MV-4-11 (cell line): ENCODE measurements at regions not wholly inside any gene's neighbourhood (a gene's known extent, or its start where the extent isn't known, plus 50 kb on each side); places are given as distances from the start of the nearest gene placed in this dataset.

Source experiments
- DNase-seq: peaks from one replicate; lab custom pipeline; 2025; lab: John Stamatoyannopoulos, UW

DNA sequence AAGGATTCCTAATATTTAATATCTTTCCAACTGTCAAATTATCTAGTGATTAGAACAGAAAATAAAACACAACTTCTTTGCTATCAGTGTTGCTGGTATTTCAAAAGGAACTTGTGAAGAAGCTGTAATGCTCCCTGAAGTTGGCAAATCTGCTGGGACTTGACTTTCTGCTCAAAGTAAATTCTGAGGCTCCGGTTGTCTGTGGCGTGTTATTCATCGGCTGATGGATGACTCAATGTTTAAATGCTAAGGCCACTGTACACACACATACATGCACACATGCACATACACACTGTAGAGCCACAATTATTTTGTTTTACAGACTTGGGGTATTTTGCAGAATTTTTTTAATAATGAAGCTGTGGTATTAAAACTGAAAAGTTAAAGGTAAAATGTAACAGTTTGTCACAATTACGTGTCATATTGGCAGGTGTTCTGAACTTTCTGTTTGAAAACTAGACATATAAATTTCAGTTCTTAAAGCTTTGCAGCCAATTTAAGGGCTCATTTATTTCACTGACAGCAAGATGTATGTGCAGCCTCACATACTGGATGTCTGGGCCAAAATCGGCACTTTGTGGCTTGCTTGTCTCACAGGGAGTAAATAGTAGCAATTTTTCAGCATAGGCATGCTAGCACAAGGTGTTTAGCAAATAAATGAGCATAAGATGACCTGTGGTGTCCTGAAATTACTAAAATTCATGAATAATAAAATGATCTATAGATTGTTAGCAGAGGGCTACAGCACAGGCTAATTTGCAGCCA, 1691.7 kb upstream of the PCDH20 start:
- no peak for DNase-seq

DNA sequence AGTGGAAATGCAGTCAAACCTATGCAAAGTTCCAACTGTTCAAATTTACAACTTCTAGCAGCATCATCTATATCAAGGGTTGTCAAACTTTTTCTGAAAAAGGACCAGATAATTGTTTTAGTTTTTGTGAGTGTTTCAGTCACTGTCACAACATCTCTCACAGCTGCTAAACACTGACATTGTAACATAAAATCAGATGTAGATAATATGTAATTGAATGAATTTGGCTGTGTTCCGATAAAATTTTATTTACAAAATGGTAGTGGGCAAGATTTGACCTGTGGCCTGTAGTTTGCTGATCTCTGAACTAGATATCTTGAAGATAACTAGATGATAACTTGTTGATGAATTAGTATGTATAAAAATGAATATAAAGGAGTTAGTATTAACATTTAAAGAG, 1679.1 kb upstream of the PCDH20 start:
- no peak for DNase-seq

DNA sequence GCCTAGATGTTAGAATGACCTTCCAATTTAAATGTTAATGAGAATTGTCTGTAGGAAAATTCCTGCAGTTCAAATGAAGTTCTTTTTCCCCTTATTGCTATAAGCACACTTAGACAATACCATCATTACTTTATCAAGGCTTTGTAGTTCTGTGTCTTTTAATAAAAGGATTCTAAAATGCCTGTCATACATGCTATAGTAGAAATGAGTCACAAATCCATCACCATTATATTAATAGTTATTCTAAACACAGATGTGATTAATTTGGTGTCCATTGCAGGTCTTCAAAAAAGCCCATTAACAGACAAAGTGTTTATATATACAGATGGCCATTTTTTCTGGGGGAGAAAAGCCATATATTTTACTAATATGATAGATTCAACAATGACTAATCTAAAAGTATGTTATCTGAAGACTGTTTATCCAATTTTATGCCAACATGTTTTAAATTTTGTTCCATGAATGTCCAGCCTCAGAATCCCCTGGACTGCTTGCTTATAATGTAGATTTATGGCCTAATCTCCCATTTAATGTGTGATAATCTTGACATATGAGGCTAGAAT, 1678.3 kb upstream of the PCDH20 start:
- no peak for DNase-seq

DNA sequence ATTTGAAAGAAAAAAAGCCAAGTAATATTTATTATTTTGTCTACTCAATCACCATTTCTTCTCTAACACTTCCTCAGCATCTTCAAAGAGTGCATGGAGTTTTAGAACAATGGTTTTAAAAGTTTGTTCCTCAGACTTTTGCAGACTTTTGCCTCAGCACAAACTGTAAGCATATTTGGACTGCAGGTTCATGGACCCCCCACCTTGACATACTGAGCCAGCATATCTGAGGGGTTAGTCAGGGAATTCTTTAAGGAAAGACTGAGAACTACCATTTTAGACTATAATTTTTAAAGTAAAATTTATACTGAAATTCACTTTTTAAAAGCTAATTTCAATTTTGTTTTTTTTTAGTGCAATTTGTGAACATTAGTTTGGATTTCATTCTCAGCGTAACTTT, 1676.8 kb upstream of the PCDH20 start:
- no peak for DNase-seq

DNA sequence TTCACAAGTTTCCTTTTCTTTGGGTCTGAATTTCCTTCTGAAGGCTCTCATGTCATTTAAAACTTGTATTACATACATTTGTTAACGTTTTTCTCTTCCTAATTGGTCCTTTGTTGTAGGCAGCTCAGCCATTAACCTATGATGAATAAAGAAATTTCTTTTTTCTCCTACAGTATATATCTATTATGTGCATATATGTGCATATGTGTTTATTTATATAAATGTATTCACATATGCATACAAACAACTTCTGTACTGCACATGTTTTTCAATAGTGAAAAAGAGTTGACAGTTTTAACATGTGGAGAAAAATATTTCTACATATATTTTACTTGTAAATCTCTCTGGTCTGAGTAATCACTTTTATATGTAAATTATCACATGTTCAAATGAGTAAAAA, 1674.9 kb upstream of the PCDH20 start:
- DNase-seq = no peak

DNA sequence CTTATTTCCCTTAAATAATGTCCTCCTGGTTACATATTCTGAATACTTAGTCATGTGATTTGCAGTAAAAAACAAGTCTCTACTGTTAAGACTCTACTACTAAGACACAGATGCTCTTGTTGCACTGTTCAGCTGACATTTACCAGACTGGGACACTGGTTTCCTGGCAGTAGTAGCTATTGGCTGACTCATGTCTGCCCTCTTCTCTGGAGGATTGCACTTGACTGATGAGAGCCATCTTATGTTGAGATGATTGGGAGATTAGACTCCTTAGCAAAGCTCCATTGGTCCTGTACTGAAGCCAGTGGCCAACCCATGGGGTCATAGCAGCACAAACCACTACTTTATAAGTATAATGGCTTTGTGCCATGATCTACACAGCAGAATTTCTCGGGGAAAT, 1672.6 kb upstream of the PCDH20 start:
- no peak for DNase-seq

DNA sequence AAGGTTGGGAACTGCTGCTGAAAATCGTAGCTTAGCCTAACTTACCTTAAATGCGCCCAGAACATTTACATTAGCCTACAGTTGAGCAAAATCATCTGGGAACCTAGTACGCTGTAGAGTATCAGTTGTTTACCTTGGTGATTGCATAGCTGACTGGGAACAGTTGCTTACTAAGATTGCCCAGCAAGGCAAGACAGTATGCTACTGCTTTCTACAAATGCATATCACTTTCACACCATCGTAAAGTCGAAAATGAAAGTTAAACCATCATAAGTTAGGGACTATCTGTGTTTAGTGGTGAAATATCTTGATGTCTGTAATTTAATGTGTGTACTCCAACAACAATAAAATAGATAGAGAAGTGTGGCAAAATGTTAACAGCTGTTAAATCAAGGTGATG, 1670.6 kb upstream of the PCDH20 start:
- DNase-seq = no peak

DNA sequence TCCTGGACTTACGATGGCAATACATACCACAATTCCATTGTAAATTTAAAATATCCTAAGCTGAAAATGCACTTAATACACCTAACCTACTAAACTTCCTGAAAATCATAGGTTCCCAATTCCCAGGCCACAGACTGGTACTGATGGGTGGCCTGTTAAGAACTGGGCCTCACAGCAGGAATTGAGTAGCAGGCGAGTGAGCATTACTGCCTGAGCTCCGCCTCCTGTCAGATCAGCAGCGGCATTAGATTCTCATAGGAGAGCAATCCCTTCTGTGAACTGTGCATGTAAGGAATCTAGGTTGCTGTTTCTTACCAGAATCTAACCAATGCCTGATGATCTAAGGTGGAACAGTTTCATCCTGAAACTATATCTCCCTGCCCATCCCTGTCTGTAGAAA, 1670.2 kb upstream of the PCDH20 start:
- no peak for DNase-seq

DNA sequence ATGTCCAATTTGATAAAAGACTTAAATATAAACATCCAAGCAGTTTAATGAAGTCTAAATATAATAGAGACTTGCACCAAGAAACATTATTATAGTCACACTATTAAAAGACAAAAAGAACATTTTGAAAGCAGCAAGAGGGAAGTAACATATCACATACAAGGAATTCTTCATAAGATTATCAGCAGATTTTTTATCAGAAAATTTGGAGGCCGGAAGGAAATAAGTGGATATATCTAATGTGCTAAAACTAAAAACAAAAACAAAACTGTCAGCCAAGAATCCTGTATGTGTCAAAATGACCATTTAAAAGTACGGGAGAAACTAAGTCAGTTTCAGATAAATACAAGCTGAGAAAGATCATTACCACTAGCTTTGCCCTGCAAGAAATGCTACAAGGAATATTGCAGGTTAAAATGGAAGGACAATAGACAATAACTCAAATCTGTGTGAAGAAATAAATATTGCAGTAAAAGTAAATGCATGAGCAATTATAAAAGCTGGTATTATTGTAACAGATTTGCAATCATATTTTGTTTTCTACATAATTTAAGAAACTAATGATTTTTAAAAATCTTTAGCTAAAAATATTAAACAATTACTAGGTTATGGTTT, 1665.9 kb upstream of the PCDH20 start:
- no peak for DNase-seq

DNA sequence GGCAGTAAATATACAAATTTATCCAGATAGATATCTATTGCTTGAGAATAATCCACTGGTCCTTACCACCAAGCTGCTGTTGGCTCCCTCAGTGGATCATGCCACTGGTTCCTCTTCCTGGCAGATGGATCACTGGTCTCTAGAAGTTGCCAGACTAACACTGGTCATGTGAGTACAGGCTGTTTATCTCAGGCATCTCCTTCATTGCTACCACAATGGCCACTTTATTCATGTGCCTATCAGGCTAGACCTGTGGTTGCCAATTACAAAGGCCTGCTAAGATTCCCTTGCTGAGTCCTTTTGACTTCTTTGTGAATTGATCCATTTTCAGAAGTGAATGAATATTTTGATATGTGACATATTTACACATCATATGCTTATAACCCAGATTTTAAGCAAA, 1659.5 kb upstream of the PCDH20 start:
- no peak for DNase-seq

DNA sequence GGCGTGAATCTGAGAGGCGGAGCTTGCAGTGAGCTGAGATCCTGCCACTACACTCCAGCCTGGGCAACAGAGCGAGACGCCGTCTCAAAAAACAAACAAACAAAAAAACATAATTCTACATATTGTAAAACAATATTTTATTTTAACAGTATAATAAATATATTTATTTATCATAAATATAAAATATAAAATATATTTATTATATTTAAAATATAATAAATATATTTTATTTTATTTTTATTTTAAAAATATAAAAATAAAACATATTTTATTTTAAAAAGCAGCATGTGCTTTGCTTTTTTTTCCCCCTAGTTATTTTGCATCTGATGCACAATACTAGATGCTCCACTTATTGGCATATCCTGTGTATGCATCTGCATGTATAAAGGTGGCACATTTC, 1634.6 kb upstream of the PCDH20 start:
- DNase-seq = no peak

DNA sequence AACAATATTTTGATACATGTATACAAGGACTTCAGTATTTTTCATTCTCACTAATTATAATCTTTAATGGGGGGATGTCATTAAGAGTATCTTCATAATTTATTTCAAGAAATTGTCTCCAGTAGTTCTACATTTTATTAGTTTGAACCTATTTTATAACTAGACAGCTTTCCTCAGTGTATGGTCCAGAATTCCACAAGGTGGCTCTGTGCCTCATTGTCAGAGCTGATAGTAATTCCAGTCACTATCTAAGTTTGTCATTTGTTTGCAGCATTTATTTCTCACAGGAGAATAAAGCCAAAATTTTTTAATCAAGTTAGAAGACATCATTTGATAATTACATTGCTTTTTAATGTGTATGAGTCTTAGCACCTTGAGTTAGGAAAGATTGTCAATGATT, 1633.0 kb upstream of the PCDH20 start:
- DNase-seq = no peak

DNA sequence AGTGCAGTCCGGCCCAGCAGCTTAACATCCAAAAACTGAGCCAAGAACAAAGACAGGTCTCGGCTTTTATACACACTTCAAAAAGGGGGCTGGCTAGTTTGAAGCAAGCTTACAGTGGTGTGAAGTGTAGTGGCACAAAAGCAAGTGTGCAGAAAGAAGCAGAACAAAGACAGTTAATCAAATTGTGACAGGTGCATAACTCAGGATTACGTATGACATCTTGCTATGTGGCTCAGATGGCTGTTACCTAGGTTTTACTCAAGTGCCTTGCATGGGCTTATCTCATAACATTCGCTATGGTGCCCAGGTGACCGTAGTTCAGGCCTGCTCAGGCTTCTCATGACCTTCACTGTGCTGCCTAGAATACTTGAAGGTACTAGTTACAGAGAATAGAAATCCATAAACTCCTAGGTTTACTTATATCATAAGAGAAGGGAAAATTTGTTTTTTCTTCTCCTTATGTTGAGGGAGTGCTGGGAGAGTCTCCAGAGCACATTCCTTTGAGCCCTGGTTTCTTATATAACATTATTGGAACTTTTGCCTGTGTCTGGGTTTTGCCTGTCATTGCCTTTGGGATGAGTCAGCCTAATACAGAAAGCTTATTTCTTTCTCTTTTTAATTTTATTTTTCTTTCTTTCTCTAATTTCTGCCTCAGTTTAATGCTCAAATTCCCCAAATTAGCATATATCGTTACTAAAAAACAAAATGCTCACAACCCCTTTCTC, 1629.1 kb upstream of the PCDH20 start:
- no peak for DNase-seq

DNA sequence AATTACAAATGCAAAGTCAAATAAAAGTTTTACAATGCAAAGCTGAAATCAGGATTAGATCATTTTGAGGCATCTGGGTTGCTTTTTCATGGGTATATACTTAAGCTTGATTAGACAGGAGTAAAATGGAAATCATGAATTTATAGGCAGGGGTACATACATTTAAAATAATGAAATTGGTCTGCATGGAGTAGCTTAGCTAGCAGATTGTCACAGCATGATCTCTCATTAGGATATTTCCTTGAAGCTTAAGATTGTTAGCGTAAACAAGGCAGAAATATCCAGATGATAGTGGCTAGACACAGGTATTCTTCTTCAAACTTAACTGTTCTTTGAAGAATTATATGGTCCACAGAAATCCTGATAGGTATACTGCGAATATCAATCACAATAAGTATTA, 1627.0 kb upstream of the PCDH20 start:
- DNase-seq = no peak

DNA sequence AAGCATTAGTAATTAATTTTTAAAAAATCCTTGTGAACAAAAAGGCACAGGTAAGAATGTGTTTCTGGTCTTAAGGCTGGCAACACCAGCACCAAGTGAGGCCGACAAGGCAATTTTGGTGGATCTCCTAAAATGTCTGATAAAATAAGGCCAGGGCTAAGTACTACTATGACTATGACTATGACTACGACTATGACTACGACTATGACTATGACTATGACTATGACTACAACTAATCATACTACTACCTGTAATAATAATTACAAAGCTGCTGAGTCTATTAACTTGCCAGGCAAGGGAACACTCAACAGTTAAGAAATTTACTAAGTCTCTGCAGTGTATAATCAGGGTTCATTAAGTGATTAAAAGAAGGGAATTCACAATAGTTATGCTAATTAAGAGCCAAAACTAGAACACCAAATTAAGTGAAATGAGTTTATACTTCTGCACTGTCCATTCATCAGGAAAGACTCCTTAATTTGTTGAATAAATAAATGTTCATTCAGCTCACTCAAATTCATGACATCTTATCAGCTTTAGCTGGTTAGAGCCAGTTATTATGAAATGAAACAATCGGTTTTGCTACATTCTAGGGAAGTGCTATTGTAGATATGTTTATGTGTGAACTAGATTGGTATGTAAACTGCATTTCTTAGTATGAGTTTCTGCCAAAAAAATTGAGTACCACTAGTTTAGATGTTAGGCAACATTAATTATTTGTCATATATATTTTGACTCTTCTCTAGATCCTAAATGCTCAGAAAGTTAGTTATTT, 1626.2 kb upstream of the PCDH20 start:
- DNase-seq = no peak

DNA sequence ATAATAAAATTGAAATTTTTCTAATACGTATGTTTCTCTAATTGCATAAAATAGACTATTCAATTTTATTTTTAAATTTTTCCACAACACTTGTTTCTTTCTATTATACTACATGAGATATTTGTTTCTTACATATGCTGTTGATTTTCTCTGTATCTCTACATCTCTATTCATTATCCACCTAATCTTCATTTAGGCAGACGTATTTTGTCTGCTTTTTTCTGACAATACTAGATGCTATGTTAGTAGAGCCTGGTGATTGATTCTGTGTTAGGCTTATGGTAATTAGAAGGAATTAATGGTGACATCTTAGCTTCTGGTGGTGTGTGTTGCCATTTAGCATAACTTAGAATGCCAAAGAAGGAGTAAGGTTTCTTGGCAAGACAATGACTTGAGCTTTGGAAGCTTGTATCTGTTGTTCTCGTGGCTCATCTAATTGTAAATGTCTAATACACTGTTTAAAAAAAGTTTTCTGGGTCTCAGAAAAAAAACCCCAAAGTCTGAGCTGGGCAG, 1610.7 kb upstream of the PCDH20 start:
- no peak for DNase-seq

DNA sequence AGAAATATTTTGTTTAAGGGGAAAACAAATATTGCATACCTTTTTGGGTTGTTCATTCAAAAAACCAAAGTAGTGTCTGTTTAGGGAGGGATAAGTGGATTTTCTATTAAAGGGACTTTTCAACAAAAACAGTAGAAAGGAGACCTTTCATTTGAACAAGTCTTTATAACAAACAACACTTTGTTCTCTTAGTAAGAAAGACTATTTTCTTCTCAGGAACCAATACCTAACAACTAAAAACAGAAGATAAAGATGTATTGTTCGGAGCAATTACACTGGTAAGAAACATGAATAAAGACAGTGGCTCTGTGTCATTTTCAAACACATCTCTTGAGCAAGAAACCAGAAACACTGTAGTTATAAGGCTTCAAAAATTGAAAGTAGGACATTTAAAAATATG, 1610.1 kb upstream of the PCDH20 start:
- DNase-seq = no peak

DNA sequence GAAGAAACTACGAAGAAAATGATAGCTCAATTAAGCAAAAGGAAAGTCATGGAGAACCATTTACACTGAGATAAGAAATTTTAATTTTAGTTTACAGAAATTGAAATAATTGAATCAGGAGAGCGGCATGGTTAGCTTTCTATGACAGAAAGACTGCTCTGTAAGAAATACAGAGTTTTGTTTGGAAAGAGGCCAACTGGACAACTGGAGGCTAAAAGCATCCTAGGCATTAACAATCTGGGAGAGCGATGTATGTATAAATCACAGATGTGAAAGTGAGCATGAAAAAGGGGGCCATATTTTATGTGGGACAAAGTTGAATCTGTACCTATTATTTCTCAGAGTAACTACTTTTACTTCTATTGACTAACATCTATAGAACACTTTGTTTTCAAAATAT, 1608.8 kb upstream of the PCDH20 start:
- no peak for DNase-seq

DNA sequence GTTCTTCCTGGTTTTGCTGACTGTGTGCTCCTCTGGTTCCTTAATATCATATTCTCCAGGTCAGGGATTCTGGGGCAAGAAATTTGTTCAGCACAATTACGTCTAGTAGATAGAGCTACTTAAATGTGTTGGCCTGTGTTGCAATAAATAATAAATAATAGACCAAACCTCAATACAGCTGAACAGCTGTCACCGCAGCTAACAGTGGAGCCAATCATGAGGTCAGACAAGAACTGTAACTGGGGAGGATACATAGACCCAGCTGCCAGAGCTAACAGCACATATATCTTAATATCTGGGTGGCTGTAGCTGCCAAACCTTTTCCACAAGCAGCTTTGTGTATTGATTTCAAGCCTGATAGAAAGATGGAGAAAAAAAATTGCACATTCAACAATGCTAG, 1596.3 kb upstream of the PCDH20 start:
- no peak for DNase-seq

DNA sequence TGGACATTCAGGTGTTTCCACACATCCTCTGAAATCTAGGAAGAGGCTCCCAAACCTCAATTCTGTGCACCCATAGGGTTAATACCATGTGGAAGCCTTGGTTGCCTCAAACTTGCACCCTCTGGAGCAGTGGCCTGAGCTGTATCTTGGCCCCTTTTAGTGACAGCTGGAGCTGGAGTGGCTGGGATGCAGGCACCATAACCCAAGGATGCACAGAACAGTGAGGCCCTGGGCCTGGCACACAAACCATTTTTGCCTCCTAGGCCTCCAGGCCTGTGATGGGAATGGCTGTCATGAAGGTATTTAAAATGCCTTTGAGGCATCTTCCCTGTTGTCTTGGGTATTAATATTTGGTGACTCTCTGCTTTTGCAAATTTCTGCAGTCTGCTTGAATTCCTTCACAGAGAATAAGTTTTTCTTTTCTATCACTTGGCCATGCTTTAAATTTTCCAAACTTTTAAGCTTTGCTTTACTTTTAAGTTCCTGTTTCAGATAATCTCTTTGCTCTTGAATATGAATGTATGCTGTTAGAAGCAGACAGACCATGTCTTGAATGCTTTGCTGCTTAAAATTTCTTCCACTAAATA, 1594.5 kb upstream of the PCDH20 start:
- DNase-seq = no peak

DNA sequence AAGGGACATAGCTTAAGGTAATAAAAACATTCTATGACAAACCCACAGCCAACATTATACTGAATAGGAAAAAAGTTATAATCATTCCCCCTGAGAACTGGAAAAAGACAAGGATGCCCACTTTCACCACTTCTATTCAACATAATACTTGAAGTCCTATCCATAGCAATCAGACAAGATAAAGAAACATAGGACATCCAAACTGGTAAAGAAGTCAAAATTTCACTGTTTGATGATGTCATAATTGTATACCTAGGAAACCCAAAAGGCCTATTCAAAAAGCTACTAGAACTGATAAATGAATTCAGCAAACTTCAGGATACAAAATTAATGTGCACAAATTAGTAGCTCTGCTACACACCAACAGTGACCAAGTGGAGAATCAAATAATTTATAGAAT, 1590.0 kb upstream of the PCDH20 start:
- no peak for DNase-seq

DNA sequence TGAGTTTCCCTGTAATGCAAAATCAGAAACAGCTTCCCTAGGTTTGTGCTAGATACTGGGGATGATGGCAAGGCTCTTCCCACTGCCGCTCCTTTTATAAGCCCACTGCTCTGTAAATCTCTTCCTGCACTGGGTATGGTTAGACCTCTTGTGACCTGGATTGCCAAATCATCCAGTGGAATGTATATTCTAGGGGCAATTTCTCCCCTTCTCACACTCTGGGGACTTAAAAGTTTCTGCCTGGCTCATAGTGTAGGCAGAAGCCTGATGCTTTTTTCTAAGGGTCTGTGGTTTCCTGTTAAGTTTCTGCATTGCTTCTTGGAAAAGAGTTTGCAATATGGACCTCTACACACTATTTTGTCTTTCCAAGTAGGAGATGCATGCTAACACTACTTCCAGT, 1582.0 kb upstream of the PCDH20 start:
- no peak for DNase-seq
